Neural progenitor cell (in vitro differentiated cells): ENCODE measurements at regions not wholly inside any gene's neighbourhood (a gene's known extent, or its start where the extent isn't known, plus 50 kb on each side); places are given as distances from the start of the nearest gene placed in this dataset.

Source experiments
- DNase-seq: peaks from one replicate; pipeline ENCODE4 v3.0.0-alpha.2; 2016; ENCODE audit warnings: low spot score
- H2AFZ ChIP-seq: fragments of 200-600 bp; sonication (generic); replicated peaks from 2 replicates; pipeline ENCODE4 v1.6.1; 2016; ENCODE audit warnings: antibody characterized with exemption
- H3F3A ChIP-seq: fragments of 200-600 bp; sonication (generic); 2 replicates; pipeline ENCODE4 v1.6.1; 2016; ENCODE audit warnings: antibody characterized with exemption, low read depth
- H3K27ac ChIP-seq: fragments of 200-600 bp; sonication (generic); 2 replicates; pipeline ENCODE4 v1.5.1; 2016; ENCODE audit warnings: mild to moderate bottlenecking
- H3K27me3 ChIP-seq: fragments of 200-600 bp; sonication (generic); 2 replicates; pipeline ENCODE4 v1.6.1; 2016; ENCODE audit warnings: mild to moderate bottlenecking, moderate library complexity
- H3K36me3 ChIP-seq: fragments of 200-600 bp; sonication (generic); 2 replicates; pipeline ENCODE4 v1.5.1; 2016
- H3K4me1 ChIP-seq: fragments of 200-600 bp; sonication (generic); 2 replicates; pipeline ENCODE4 v1.6.1; 2016; ENCODE audit warnings: mixed run types
- H3K4me2 ChIP-seq: fragments of 200-600 bp; sonication (generic); 2 replicates; pipeline ENCODE4 v1.6.1; 2016
- H3K4me3 ChIP-seq: fragments of 200-600 bp; sonication (generic); 2 replicates; pipeline ENCODE4 v1.5.1; 2016
- H3K79me2 ChIP-seq: fragments of 200-600 bp; sonication (generic); 2 replicates; pipeline ENCODE4 v1.6.1; 2016; ENCODE audit warnings: low read depth
- H3K9ac ChIP-seq: fragments of 200-600 bp; sonication (generic); 2 replicates; pipeline ENCODE4 v1.6.1; 2016
- H3K9me3 ChIP-seq: fragments of 200-600 bp; sonication (generic); 2 replicates; pipeline ENCODE4 v1.5.1; 2016; ENCODE audit warnings: low read depth
- H4K20me1 ChIP-seq: fragments of 200-600 bp; sonication (generic); 2 replicates; pipeline ENCODE4 v1.6.1; 2016; ENCODE audit warnings: low read depth
- H3K27ac Mint-ChIP-seq: 3 replicates; pipeline ENCODE4 v1.8.0; 2021; ENCODE audit warnings: mixed read lengths
- H3K27me3 Mint-ChIP-seq: 2 replicates; pipeline ENCODE4 v1.8.0; 2022; ENCODE audit warnings: low read depth, mild to moderate bottlenecking, inconsistent platforms, moderate library complexity, mixed read lengths; ENCODE audit not compliant: insufficient read depth
- H3K36me3 Mint-ChIP-seq: 3 replicates; pipeline ENCODE4 v1.8.0; 2021; ENCODE audit warnings: mixed read lengths
- H3K4me1 Mint-ChIP-seq: 3 replicates; pipeline ENCODE4 v1.8.0; 2021; ENCODE audit warnings: mixed read lengths
- H3K4me3 Mint-ChIP-seq: 3 replicates; pipeline ENCODE4 v1.8.0; 2021; ENCODE audit warnings: mild to moderate bottlenecking, moderate library complexity, mixed read lengths
- H3K9me3 Mint-ChIP-seq: 3 replicates; pipeline ENCODE4 v1.8.0; 2020; ENCODE audit warnings: mixed read lengths
- EZH2 ChIP-seq: fragments of 200-600 bp; sonication (generic); IDR thresholded peaks from 2 replicates; pipeline ENCODE4 v1.6.1; 2017; ENCODE audit warnings: antibody characterized with exemption, mild to moderate bottlenecking, moderate library complexity
- EZH2phosphoT487 ChIP-seq: fragments of 200-600 bp; sonication (generic); IDR thresholded peaks from 2 replicates; pipeline ENCODE4 v1.6.1; 2017; ENCODE audit warnings: antibody characterized with exemption
- TF ChIP-seq, protein P1 (sequence below): fragments of 200-600 bp; sonication (generic); IDR thresholded peaks from 2 replicates; pipeline ENCODE4 v1.5.1; 2017; ENCODE audit warnings: antibody characterized with exemption, mild to moderate bottlenecking

GRCh38 chr3:176571926-176572325, 625.4 kb downstream of the TBL1XR1 start:
- no peak for TF ChIP-seq EZH2phosphoT487
- TF ChIP-seq EZH2: no peak
- TF ChIP-seq, protein P1, sequence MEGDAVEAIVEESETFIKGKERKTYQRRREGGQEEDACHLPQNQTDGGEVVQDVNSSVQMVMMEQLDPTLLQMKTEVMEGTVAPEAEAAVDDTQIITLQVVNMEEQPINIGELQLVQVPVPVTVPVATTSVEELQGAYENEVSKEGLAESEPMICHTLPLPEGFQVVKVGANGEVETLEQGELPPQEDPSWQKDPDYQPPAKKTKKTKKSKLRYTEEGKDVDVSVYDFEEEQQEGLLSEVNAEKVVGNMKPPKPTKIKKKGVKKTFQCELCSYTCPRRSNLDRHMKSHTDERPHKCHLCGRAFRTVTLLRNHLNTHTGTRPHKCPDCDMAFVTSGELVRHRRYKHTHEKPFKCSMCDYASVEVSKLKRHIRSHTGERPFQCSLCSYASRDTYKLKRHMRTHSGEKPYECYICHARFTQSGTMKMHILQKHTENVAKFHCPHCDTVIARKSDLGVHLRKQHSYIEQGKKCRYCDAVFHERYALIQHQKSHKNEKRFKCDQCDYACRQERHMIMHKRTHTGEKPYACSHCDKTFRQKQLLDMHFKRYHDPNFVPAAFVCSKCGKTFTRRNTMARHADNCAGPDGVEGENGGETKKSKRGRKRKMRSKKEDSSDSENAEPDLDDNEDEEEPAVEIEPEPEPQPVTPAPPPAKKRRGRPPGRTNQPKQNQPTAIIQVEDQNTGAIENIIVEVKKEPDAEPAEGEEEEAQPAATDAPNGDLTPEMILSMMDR: no peak
- no peak overlapping the region for H3K4me3 Mint-ChIP-seq
- Histone ChIP-seq H3K9me3 (no peaks in the 10 kb centered on the region), H3K27me3 (no peaks in the 10 kb centered on the region), H4K20me1 (no peaks in the 10 kb centered on the region), H3K79me2 (no peaks in the 10 kb centered on the region), H3K4me3 (no peak overlapping the region), H3K36me3 (no peaks in the 10 kb centered on the region), H2AFZ (no peak overlapping the region), H3K27ac (no peak overlapping the region), H3K9ac (no peak overlapping the region), H3K4me2 (no peak overlapping the region), H3F3A (no peaks in the 10 kb centered on the region), H3K4me1 (no peaks in the 10 kb centered on the region)
- no peaks in the 10 kb centered on the region for H3K36me3 Mint-ChIP-seq
- peaks cover 2% of the 10 kb centered on the region for H3K27me3 Mint-ChIP-seq
- DNase-seq: no peak
- peaks cover 5% of the 10 kb centered on the region for H3K4me1 Mint-ChIP-seq
- no peaks in the 10 kb centered on the region for H3K9me3 Mint-ChIP-seq
- no peak overlapping the region for H3K27ac Mint-ChIP-seq

GRCh38 chr3:176570992-176571391, 626.3 kb downstream of the TBL1XR1 start:
- H3K4me3 ChIP-seq: no peak overlapping the region
- no peaks in the 10 kb centered on the region for H3K9me3 ChIP-seq
- no peaks in the 10 kb centered on the region for H3K9me3 Mint-ChIP-seq
- no peak for DNase-seq
- H3K4me1 ChIP-seq: no peaks in the 10 kb centered on the region
- H3K27me3 Mint-ChIP-seq: peaks cover 2% of the 10 kb centered on the region
- H3K79me2 ChIP-seq: no peaks in the 10 kb centered on the region
- no peak overlapping the region for H3K4me3 Mint-ChIP-seq
- H3K36me3 Mint-ChIP-seq: no peaks in the 10 kb centered on the region
- H4K20me1 ChIP-seq: no peaks in the 10 kb centered on the region
- H3K4me1 Mint-ChIP-seq: peaks cover 5% of the 10 kb centered on the region
- H3K4me2 ChIP-seq: no peak overlapping the region
- H2AFZ ChIP-seq: no peak overlapping the region
- no peaks in the 10 kb centered on the region for H3K36me3 ChIP-seq
- no peak overlapping the region for H3K9ac ChIP-seq
- no peak overlapping the region for H3K27ac Mint-ChIP-seq
- TF ChIP-seq EZH2 (no peak), EZH2phosphoT487 (no peak)
- TF ChIP-seq, protein P1: no peak
- H3F3A ChIP-seq: no peaks in the 10 kb centered on the region
- H3K27me3 ChIP-seq: no peaks in the 10 kb centered on the region
- H3K27ac ChIP-seq: no peak overlapping the region

DNA sequence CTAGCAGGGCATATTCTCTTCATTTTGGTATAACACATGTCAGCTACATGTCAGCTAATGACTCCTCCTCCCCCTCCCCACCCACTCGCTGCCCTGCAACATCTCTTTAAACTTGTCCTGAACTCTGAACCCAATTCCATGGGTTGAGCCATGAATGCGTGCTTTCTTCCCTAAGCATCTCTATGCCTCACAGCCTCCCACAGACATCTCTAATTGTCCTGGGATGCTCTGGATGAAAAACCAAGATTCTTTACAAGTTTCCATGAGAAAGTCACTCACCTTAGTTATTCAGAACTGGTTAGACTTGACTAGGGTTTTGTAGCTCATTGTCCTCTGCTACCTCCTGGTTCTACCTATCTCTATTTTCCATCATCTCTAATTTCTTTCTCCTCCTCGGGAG, 629.1 kb downstream of the TBL1XR1 start:
- Histone ChIP-seq H4K20me1 (no peaks in the 10 kb centered on the region), H3K9me3 (no peaks in the 10 kb centered on the region), H3K9ac (no peak overlapping the region), H3K4me3 (no peak overlapping the region), H3K36me3 (no peaks in the 10 kb centered on the region), H3K27me3 (no peaks in the 10 kb centered on the region), H3K4me1 (no peaks in the 10 kb centered on the region), H3F3A (no peaks in the 10 kb centered on the region), H3K27ac (no peak overlapping the region), H3K79me2 (no peaks in the 10 kb centered on the region), H3K4me2 (no peak overlapping the region), H2AFZ (no peak overlapping the region)
- H3K4me3 Mint-ChIP-seq: no peak overlapping the region
- TF ChIP-seq EZH2 (no peak), EZH2phosphoT487 (no peak)
- TF ChIP-seq, protein P1: no peak
- no peak overlapping the region for H3K27ac Mint-ChIP-seq
- DNase-seq: no peak
- no peaks in the 10 kb centered on the region for H3K9me3 Mint-ChIP-seq
- peaks cover 2% of the 10 kb centered on the region for H3K27me3 Mint-ChIP-seq
- H3K4me1 Mint-ChIP-seq: peaks cover 5% of the 10 kb centered on the region
- H3K36me3 Mint-ChIP-seq: no peaks in the 10 kb centered on the region

- Histone ChIP-seq H3K9me3 (no peaks in the 10 kb centered on the region), H3K4me3 (no peak overlapping the region), H3K27me3 (no peaks in the 10 kb centered on the region), H3K36me3 (no peaks in the 10 kb centered on the region), H3K9ac (no peak overlapping the region), H3F3A (peaks cover 11% of the 10 kb centered on the region), H4K20me1 (no peaks in the 10 kb centered on the region), H3K4me2 (no peak overlapping the region), H3K4me1 (peaks cover 12% of the 10 kb centered on the region), H3K27ac (no peak overlapping the region), H3K79me2 (no peaks in the 10 kb centered on the region), H2AFZ (no peak overlapping the region)
- DNase-seq: no peak
- Mint-ChIP-seq H3K9me3 (no peaks in the 10 kb centered on the region), H3K4me3 (no peak overlapping the region), H3K4me1 (peaks cover 5% of the 10 kb centered on the region), H3K27ac (no peak overlapping the region), H3K27me3 (no peaks in the 10 kb centered on the region), H3K36me3 (no peaks in the 10 kb centered on the region)
- TF ChIP-seq EZH2phosphoT487 (no peak), EZH2 (no peak)
- TF ChIP-seq, protein P1: no peak
Measured at GRCh38 chr3:176566757-176567156, 630.5 kb downstream of the TBL1XR1 start.
